GM19025 (cell line): ENCODE measurements at regions not wholly inside any gene's neighbourhood (a gene's known extent, or its start where the extent isn't known, plus 50 kb on each side); places are given as distances from the start of the nearest gene placed in this dataset.

Experiments
- ATAC-seq: cut with Tn5 transposase; IDR thresholded peaks from one replicate; pipeline ENCODE4 v1.9.1; 2021; ENCODE audit warnings: mild to moderate bottlenecking, low read depth, moderate library complexity; ENCODE audit not compliant: unreplicated experiment

DNA sequence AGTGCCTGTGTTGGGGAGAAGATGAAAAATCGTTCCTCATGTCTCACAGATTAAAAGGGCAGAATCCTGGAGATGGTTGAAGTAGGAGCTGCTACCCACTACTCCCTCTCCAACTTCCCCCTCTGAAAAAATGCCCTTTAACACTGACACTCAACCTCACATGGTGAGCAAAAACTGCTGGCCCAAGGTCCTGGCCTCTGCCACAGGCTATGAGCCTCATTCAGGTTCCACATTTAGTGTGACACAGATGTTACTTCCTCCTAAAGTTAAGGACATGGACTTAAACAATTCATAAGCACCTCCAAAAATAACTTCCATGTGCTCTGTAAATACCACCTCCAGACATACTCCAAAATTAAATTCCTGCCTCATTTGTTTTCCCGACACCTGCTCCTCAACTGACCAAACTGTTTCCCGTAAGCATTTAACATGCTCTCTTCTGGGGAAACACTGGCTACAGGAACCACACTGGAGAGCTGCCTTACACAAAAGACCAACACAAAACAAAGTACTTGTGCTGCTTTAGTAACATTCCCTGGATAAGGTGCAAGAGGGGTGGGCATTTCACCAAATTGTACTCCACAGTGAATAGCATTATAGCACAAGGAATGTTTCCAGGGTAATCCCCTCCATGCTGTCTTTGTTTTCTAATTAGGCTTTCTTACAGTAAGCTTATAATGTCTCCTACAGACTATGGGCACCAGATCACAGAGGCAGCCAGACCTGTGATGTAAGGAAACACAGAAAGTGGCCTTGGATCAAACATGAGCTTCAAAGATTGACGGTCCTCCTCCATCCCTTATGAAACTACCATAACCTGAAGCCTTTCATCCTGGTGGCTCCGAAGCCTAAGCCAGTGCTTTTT, 57.0 kb downstream of the PHLDA1 start:
- no peak for ATAC-seq

DNA sequence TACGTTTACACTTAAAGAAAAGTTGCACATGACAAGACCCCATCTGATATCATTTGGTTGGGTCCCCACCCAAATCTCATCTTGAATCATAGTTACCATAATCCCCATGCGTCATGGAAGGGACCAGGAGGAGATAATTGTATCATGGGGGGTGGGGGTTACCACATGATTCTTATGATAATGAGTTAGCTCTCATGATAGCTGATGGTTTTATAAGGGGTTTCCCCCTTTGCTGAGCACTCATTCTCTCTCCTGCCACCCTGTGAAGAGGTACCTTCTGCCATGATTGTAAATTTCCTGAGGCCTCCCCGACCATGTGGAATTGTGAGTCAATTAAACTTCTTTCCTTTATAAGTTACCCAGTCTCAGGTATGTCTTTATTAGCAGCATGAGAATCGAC, 60.3 kb downstream of the PHLDA1 start:
- no peak for ATAC-seq

DNA sequence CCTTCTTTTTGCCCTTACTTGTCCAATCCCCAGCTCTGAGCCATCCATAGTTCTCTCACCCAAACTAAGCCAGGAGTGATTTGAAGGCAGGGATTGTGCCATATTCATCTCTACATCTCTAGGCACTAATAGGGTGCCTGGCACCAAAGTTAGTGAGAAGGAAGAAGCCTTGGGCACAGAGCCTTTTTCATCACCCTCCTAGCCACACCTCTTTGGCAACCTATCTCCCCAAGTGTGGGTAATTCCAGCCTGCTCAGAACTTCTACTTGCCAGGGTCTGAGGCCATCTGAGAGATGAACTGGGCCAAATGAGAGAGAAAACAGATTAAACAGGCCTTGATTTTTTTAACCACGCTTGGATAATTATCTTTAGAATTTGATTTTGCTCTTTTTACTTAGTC, 61.3 kb downstream of the PHLDA1 start:
- ATAC-seq, result no peak

DNA sequence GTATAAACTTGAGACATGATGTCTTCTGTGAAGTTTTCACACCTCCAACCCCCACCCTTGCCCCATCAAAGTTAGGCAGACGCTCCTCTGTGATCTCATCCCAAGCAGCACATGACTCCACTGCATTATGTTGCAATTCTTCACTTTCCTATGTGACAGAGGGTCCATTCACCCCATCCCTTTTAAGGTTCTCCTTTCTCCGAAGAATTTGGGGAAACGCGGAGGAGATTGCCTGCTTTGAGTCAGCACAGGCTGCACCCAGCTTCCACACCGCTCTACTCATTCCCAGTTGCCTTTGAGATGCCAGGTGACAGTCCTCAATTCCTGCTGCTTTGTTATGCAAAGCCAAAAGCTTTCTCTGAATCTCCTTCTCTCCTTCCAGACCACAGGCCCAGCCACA, 61.8 kb downstream of the PHLDA1 start:
- ATAC-seq, result no peak

DNA sequence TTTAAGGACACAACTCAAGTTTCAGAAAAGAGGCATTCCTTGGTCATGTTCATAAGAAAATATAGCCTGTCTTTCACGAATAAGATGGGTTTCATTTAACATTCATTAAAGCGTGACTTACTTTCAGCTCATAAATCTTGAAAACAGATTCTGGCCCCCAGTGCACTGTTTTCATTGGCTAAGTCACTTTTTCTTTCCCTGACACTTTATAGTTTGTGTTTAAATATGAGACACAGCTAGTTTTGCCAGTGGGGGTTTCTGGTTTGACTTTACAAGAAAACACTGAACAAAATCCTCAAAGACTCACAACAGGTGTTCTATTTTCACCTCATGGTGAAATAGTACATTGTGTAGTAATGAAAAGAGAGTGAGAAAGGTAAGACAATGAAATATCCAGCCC, 65.9 kb downstream of the PHLDA1 start:
- no peak for ATAC-seq

DNA sequence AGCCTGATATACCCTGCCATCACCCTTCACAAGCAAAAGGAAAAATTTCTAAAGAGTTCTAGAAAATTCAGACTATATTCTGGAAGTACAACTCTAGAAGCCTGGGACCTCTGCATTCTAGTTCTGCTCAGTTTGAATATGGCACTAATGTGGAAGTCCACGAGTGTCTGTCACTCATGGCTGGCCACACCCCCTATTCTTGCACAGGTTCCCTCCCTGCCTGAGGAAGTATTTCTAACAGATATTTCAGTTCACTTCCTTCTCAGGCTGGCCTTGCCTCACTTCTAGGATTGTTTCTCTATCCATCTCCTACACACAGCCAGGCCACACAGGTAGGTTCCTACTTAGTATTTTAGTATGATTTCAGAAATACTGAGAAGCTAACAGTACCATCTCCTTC, 67.4 kb downstream of the PHLDA1 start:
- no peak for ATAC-seq

DNA sequence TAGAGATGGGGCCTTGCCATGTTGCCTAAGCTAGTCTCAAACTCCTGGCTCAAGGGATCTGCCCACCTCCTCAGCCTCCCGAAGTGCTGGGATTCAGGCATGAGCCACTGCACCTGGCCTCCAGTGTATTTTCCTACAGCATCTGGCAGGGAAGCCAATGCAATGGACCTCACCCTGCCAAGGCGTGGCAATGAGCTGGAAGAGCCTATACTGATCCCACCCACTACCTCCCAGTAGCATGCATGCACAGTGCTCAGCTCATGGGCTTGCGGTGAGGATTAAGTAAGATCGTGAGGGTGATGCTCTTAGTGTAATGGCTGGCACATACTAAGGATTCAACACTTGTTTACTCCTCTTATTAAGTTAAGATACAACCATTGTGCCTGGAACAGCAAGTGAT, 69.7 kb downstream of the PHLDA1 start:
- ATAC-seq, result no peak

DNA sequence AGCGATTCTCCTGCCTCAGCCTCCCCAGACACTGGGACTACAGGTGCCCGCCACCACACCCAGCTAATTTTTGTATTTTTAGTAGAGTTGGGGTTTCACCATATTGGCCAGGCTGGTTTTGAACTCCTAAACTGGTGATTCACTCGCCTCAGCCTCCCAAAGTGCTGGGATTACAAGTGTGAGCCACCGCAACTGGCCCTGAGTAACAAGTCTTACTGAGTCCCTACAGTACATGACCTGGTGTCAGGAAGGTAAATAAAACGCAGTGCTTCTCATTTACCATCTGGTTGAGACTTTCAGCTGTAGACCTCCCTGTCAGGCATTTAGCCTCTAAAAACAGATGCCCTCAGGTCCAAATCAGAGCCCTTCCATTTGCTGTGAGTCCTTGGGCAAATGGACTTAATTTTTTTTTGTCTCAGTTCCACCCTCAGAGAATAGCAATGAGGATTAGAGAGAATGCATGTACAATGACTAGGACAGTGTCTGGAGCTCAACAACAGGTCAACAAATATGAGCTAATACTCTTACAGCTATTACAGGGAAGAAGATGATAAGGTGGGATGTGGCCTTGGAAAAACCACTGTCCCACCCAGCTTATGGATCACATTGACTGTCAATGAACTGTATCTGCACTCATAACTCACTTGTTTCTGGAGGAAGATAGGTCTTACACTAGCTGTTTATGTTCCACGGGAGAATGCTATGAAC, 70.5 kb downstream of the PHLDA1 start:
- ATAC-seq, result no peak

DNA sequence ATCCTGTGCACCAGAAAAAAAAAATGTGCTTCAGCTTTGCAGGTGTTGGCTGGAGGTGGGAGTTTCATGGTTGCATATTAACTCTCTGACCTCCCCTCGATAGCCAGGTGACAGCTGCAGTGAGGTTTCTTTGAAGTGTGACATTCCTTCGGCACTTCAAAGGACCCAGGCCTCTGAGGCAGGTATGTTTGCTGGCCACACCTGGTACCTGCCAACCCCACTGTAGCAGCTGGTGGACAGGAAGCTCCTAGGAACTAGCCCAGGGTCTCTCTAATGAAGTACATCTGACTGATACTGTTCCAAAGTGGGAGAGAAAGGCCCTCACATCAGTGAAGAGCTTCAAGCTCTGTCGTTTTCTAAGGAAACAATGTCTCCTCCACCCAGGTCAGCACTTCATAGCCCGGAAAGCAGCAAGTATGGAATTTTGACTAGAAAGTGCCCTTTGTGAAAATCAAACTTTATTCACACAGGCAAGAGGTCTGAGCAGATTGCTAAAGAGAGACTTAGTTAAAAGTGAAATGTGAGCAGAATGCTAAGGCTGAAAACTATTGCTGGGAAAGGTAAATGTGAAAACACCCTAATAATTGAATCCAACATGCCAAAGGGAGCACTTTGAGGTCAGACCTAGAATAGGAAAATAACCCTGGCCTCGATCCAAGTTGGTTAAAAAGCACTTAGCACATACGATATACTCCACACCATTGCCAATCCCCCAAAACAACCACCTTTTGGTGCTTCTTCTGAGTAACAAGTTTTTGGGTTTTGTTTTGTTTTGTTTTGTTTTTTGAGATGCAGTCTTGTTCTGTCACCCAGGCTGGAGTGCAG, 71.3 kb downstream of the PHLDA1 start:
- ATAC-seq, result peak; percentile 55

DNA sequence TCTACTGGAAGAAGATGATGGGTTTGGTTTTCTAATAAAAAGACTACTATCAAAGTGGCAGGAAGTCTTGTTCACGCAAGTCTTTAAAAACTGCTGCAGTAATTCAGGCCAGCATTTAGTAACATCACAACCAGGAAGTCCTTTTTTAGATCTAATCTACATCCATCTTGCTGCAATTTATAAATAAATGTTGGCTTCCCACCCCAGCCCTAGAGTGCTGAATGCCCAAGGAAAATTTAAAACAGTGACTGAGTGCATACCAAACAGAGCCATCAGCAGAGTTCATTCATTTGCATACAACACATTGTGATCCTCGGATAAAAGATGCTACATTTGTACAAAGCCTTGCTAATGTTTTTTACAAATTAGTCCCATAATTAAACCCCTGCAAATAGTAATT, 72.1 kb downstream of the PHLDA1 start:
- ATAC-seq, result no peak

DNA sequence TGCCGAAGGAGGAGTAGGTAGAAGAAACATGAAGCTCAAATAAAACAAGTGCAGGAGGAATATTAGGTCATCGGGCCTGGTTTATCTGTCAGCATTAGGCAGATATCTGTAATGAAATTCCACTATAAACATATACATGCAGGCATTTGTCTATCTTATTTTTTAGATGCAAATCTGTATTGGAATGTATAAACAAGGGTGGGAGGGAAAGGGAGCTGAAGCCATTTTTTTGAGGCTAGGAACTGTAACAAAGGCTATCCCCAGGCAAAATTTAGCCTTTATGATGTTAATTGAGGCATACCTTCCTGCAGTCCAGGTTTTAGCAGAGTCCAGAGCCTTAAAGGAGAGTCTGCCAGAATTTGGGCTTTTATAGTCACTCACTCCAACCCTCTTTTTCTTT, 72.5 kb downstream of the PHLDA1 start:
- ATAC-seq, result no peak

DNA sequence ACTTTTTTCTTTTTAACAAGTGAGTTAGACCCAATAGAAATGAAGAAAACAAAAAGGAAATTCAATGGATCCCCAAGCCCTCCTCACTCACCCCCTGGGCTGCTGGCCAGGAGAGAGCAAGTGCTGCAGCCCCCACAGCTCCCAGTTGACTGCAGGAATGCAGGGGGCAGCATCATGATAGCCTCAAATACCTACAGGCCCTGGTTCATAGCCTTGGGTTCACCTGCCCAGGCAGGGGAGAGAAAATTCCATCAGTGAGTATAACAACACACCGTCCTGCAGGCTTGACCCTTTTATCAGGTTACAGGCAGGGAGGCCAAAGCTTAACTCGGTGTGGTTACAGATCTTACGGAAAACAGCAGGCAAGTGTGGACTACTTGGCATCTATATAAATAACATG, 76.3 kb downstream of the PHLDA1 start:
- ATAC-seq, result no peak

DNA sequence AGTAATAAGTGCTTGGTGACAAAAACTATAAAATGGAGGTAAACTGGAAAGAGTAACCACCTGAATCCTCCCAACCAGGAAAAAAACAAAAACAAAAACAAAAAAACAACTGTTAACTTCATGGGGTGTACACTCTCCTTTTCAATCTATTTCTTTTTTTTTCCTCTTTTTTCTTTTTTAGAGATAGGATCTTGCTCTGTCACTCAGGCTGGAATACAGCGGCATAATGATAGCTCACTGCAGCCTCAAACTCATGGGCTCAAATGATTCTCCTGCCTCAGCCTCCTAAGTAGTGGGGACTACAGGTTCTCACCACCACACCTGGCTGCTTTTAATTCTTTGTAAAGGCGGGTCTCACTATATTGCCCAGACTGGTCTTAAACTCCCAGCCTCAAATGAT, 76.8 kb downstream of the PHLDA1 start:
- no peak for ATAC-seq

DNA sequence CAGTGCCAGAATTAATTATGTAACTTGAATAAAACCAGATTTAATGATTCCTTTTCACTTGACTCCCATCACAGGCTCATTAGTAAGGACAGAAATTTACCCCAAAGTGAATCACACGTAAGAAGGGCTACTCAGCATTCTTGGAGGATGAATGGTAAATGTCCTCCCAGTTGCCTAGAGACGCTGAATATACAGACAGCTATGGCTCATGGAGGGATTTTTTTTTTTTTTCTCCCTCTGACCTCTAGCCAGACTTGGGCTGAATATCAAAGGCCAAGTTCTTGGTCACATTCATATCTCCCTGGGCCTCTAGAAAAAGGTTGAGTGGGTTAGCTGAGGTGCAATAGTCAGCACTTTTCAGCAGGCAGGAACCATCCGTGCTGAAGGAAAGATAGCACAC, 77.5 kb downstream of the PHLDA1 start:
- ATAC-seq, result no peak

DNA sequence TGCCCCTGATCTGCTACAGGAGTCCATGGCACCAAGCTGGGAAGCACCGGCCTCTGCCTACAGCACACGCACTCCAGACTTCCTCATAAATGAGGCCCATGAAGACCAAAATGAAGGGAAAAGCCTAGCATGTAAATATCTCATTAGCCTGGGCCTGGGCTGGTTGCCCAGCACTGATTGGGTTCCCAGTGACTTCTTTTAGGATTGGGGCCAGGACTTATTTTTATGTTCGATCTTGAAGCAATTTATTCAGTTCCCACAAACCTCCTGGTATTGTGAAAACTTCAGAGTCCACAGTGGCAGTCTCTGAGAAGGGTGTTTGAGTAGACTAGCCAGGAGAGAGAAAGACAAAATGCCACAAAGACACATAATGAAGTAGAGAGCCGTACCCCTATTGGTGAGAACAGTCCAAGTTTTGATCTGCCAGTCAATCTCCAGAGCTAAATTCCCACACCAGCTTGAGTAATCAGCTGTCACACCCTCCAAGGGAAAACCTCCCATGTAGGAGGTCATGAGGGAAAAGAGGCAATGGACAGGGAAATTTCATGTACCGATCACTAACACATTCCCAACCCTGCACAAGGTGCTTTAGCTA, 78.2 kb downstream of the PHLDA1 start:
- ATAC-seq, result no peak

DNA sequence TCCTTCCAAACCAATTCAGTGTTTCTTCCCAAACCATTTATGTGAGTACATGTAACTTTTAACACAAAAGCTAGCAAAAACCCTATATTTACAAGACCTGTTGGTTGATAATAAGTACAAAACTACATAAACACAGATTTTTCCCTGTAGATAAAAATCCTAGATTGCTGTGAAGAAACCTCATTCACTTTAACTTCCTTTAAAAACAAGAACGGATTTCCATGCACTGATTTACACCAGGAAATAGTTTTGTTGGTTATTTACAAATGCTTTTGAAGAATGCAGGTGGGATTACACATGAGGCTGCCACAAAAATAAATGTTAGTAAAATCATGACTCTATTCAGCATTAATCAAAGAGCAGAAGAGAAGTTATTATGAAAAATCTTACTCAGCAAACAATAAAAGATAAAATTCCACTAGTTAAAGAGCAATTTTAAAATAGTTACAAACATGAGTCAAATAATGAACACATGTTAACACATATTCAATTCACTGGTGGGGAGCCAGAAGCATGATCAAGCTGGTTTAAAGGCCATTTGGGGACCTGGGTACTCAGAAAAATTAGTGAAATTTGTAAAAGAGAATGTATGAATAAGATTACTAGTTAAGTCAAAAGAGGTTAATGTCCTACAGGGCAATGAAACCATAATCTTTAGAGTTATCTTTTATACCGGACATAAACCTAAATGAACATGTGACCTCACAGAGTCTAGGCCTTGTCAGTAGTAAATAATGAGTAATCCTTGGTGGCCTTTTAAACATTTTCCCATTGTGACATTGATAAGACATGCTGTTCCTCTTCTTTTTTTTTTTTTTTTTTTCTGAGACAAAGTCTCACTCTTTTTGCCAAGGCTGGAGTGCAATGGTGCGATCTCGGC, 79.9 kb downstream of the PHLDA1 start:
- no peak for ATAC-seq

DNA sequence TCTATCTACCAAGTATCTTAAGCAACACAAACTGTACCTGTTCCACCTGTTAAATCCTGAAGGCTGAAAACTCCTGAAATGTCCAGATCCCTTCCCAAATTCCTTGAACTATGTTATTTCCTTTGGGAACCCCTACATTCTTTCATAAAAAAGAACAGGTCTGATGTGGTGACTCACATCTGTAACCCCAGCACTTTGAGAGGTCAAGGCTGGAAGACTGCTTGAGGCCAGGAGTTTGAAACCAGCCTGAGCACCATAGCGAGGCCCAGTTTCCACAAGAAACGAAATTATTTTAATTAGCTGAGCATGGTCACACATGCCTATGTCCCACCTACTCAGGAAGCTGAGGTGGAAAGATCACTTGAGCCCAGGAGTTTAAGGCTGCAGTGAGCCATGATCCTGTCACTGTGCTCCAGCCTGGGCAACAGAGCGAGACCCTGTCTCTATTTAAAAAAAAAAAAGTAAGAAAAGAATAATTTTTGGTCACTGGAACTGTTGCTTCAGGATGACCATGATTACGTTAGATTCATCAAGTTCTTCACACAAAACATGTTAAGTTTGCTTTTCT, 84.3 kb downstream of the PHLDA1 start:
- no peak for ATAC-seq

DNA sequence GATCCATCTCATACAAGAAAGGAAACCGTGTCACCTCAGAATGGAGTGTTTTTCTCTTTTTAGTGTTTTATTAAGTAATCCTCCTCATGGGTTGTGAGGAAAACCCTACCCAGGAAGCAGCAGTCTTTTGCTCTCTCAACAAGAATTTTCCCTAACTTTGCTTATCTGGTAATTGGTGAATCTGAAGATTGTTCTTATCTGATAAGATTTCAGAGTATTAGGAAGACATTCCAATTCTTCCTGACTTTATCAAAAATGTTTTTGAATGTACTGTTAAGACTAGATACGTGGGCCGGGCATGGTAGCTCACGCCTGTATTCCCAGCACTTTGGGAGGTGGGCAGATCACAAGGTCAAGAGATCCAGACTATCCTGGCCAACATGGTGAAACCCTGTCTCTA, 86.0 kb downstream of the PHLDA1 start:
- ATAC-seq, result no peak

DNA sequence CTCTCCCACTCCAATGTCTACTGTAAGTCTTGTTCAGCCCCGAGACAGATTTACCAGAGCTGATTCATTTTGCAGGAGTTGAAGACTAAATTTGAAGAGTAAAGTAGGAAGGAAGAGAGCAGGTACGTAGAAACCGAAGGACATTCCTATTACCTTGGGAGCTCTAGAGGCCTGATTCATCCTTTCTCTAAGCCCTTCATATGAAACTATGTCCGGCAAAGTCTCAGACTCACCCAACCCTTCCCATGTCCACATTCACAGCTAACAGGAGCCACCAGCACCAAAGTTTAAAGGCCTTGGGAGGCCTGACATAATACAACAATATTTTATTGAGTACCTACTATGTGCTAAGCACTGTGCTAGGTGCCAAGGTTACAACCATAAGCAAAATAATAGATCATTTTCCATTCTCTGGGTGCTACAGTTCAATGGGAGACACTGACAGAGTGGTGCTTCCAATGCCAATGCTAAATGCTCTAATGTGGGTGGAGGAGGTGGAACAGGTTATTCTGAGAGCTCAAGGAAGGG, 86.6 kb downstream of the PHLDA1 start:
- ATAC-seq, result no peak
